Endothelial cell of umbilical vein (primary cell): ENCODE measurements at regions not wholly inside any gene's neighbourhood (a gene's known extent, or its start where the extent isn't known, plus 50 kb on each side); places are given as distances from the start of the nearest gene placed in this dataset.
"Not testable (repeated sequence)": the region's sequence is repeated elsewhere in the genome, so short reads cannot be mapped to it uniquely, and the experiment has no call there.

ENCODE experiments used
- BruUV-seq: library from RNA; stranded (reverse); fragments of 400-500 nt; replicated peaks from 2 replicates; lab custom pipeline; 2021; lab: Mats Ljungman, UMichigan
- CTCF ChIA-PET: fragments of 300-600, 350-600 bp; sonication (Branson Sonifier 250); formaldehyde crosslinking; loops from one replicate; lab custom pipeline; 2021; ENCODE audit warnings: antibody characterized with exemption, inconsistent platforms; lab: Charles Lee
- POLR2A ChIA-PET: fragments of 300-600, 350-600 bp; sonication (Branson Sonifier 250); formaldehyde crosslinking; loops from one replicate; lab custom pipeline; 2021; ENCODE audit warnings: antibody characterized with exemption, inconsistent platforms; lab: Charles Lee
- DNase-seq: peaks from one replicate; pipeline ENCODE4 v3.0.0-alpha.2; 2011; ENCODE audit warnings: low read depth, low spot score
- FAIRE-seq: peaks from 2 replicates; lab custom pipeline; 2011; peaks lifted over from hg19 to GRCh38; lab: Jason Lieb, UNC
- H2AFZ ChIP-seq: 2 replicates; pipeline ENCODE4 v1.6.0; 2012; ENCODE audit warnings: low read depth, low read length, control low read depth, inconsistent platforms
- H3K27ac ChIP-seq: 2 replicates; pipeline ENCODE4 v1.5.1; 2011; ENCODE audit warnings: low read depth, mild to moderate bottlenecking, control low read depth, low read length, moderate library complexity; ENCODE audit not compliant: insufficient read depth
- H3K27me3 ChIP-seq, 2 experiments: 2 replicates each; pipeline versions ENCODE4 v1.6.0 to v1.6.1; 2011; ENCODE audit warnings: low read length in 2 of 2, mixed read lengths in 1 of 2; ENCODE audit not compliant: control insufficient read depth in 2 of 2, insufficient read depth in 2 of 2
- H3K36me3 ChIP-seq, 2 experiments: 2 replicates in 1 of 2; 3 replicates in 1 of 2; pipeline ENCODE4 v1.5.1; 2011; ENCODE audit warnings: low read length in 2 of 2, mild to moderate bottlenecking in 1 of 2, moderate library complexity in 1 of 2; ENCODE audit not compliant: control insufficient read depth in 2 of 2, insufficient read depth in 2 of 2; ENCODE audit errors: extremely low read depth in 1 of 2
- H3K4me1 ChIP-seq: 3 replicates; pipeline ENCODE4 v1.5.1; 2011; ENCODE audit warnings: mild to moderate bottlenecking, low read length; ENCODE audit not compliant: control insufficient read depth, insufficient read depth; ENCODE audit errors: extremely low read depth
- H3K4me2 ChIP-seq: 2 replicates; pipeline ENCODE4 v1.6.1; 2011; ENCODE audit warnings: low read length, control low read depth, mixed read lengths; ENCODE audit not compliant: insufficient read depth
- H3K4me3 ChIP-seq, 3 experiments: fragments of 200-600 bp in 1 of 3; sonication (generic), shearing (Covaris generic) in 1 of 3; replicated peaks in 1 of 3; 2 replicates each; pipeline ENCODE4 v1.5.1; 2011 to 2016; ENCODE audit warnings: control low read depth in 3 of 3, low read length in 3 of 3, mild to moderate bottlenecking in 2 of 3, inconsistent platforms in 1 of 3, low read depth in 1 of 3, moderate library complexity in 1 of 3; ENCODE audit not compliant: insufficient read depth in 1 of 3
- H3K79me2 ChIP-seq: 2 replicates; pipeline ENCODE4 v1.6.0; 2012; ENCODE audit warnings: low read length, inconsistent platforms; ENCODE audit not compliant: control insufficient read depth, insufficient read depth
- H3K9ac ChIP-seq: replicated peaks from 2 replicates; pipeline ENCODE3; 2011; ENCODE audit warnings: low read length, control low read depth; ENCODE audit not compliant: insufficient read depth; ENCODE audit errors: extremely low read depth
- H3K9me1 ChIP-seq: replicated peaks from 3 replicates; pipeline ENCODE4 v1.6.0; 2011; ENCODE audit warnings: mild to moderate bottlenecking, low read length; ENCODE audit not compliant: control insufficient read depth, insufficient read depth; ENCODE audit errors: extremely low read depth
- H3K9me3 ChIP-seq: replicated peaks from 2 replicates; pipeline ENCODE4 v1.5.1; 2012; ENCODE audit warnings: low read length, inconsistent platforms; ENCODE audit not compliant: control insufficient read depth, insufficient read depth
- H4K20me1 ChIP-seq: replicated peaks from 2 replicates; pipeline ENCODE3; 2011; ENCODE audit warnings: mild to moderate bottlenecking, low read length; ENCODE audit not compliant: control insufficient read depth, insufficient read depth; ENCODE audit errors: extremely low read depth
- EZH2 ChIP-seq: IDR thresholded peaks from 2 replicates; pipeline ENCODE4 v1.6.1; 2012; ENCODE audit warnings: borderline replicate concordance, low read depth, mild to moderate bottlenecking, moderate library complexity, low read length, inconsistent platforms; ENCODE audit not compliant: severe bottlenecking
- FOS ChIP-seq: IDR thresholded peaks from 2 replicates; pipeline ENCODE4 v1.6.1; 2011; ENCODE audit warnings: mild to moderate bottlenecking, low read length, moderate library complexity, borderline replicate concordance; ENCODE audit not compliant: insufficient read depth
- GATA2 ChIP-seq: IDR thresholded peaks from 2 replicates; pipeline ENCODE4 v1.7.0; 2011; ENCODE audit warnings: low read depth, mild to moderate bottlenecking, moderate library complexity, mixed read lengths, low read length; ENCODE audit not compliant: insufficient read length, insufficient read depth
- JUN ChIP-seq: IDR thresholded peaks from 2 replicates; pipeline ENCODE4 v1.6.1; 2011; ENCODE audit warnings: borderline replicate concordance, low read depth; ENCODE audit not compliant: insufficient read length, insufficient read depth
- MYC ChIP-seq: IDR thresholded peaks from one replicate; pipeline ENCODE4 v1.6.1; 2011; ENCODE audit warnings: mild to moderate bottlenecking, low read depth, low read length
- POLR2A ChIP-seq: IDR thresholded peaks from 2 replicates; pipeline ENCODE4 v1.6.1; 2012; ENCODE audit warnings: low read depth, mild to moderate bottlenecking, control low read depth, low read length
- POLR2AphosphoS5 ChIP-seq: IDR thresholded peaks from 2 replicates; pipeline ENCODE4 v1.6.1; 2012; ENCODE audit warnings: low read depth, mild to moderate bottlenecking, control low read depth, low read length, moderate library complexity; ENCODE audit not compliant: insufficient read depth
- dilution Hi-C: fragments of 300-500 bp; cut with MboI; formaldehyde crosslinking; loops from one replicate; pipeline ENCODE4 v1.15.0; 2019; ENCODE audit warnings: low sequenced_read_pairs; ENCODE audit not compliant: extremely low pct_ligation_motif_present
- intact Hi-C: fragments of 100-400 bp; cut with micrococcal nuclease; formaldehyde crosslinking; loops from one replicate; pipeline ENCODE4 v1.10.0; 2022
- TF ChIP-seq, protein P1 (sequence below), 2 donors: IDR thresholded peaks; 1 replicate in 1 of 2; 2 replicates in 1 of 2; pipeline ENCODE4 v1.5.1; 2011; ENCODE audit warnings: low read length in 2 of 2, mild to moderate bottlenecking in 2 of 2, moderate library complexity in 2 of 2, control low read depth in 1 of 2, inconsistent platforms in 1 of 2, low read depth in 1 of 2; ENCODE audit not compliant: insufficient read depth in 1 of 2; ENCODE audit errors: extremely low read depth in 1 of 2
- TF ChIP-seq, protein P2 (sequence below): IDR thresholded peaks from 2 replicates; pipeline ENCODE4 v1.6.1; 2011; ENCODE audit not compliant: insufficient read depth, insufficient read length

- TF ChIP-seq, protein P1, sequence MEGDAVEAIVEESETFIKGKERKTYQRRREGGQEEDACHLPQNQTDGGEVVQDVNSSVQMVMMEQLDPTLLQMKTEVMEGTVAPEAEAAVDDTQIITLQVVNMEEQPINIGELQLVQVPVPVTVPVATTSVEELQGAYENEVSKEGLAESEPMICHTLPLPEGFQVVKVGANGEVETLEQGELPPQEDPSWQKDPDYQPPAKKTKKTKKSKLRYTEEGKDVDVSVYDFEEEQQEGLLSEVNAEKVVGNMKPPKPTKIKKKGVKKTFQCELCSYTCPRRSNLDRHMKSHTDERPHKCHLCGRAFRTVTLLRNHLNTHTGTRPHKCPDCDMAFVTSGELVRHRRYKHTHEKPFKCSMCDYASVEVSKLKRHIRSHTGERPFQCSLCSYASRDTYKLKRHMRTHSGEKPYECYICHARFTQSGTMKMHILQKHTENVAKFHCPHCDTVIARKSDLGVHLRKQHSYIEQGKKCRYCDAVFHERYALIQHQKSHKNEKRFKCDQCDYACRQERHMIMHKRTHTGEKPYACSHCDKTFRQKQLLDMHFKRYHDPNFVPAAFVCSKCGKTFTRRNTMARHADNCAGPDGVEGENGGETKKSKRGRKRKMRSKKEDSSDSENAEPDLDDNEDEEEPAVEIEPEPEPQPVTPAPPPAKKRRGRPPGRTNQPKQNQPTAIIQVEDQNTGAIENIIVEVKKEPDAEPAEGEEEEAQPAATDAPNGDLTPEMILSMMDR (IDR thresholded peaks at IDR 0.05; ENCODE audit: extremely low read depth in 1 of 2, insufficient read depth in 1 of 2, low read depth in 1 of 2, low read length in 2 of 2) = no peak
- TF ChIP-seq GATA2 = no peak
- TF ChIP-seq MYC = no peak
- TF ChIP-seq FOS = no peak
- TF ChIP-seq JUN = no peak
- no peak for TF ChIP-seq POLR2A
- no peak for TF ChIP-seq EZH2
- TF ChIP-seq POLR2AphosphoS5 = no peak
- TF ChIP-seq, protein P2, sequence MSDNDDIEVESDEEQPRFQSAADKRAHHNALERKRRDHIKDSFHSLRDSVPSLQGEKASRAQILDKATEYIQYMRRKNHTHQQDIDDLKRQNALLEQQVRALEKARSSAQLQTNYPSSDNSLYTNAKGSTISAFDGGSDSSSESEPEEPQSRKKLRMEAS = no peak
- Histone ChIP-seq H2AFZ (no peak overlapping the region), H3K9ac (no peak overlapping the region), H3K27ac (no peak overlapping the region), H3K36me3 (no peaks in the 10 kb centered on the region), H3K27me3 (peaks cover 0 to 2% of the 10 kb centered on the region in 2 experiments), H3K4me3 (no peak overlapping the region), H3K4me1 (no peaks in the 10 kb centered on the region), H3K9me1 (no peaks in the 10 kb centered on the region), H3K4me2 (no peak overlapping the region), H4K20me1 (no peaks in the 10 kb centered on the region), H3K79me2 (no peaks in the 10 kb centered on the region), H3K9me3 (no peaks in the 10 kb centered on the region)
- CTCF ChIA-PET = no interaction called here
- dilution Hi-C loops (no loop called here), intact Hi-C loops (no loop called here)
- FAIRE-seq = no peak
- POLR2A ChIA-PET = no interaction called here
- no peak for DNase-seq
- BruUV-seq = no TSS peak
Measured at GRCh38 chr2:231869704-231870103, 56.5 kb downstream of the NPPC start.

DNA sequence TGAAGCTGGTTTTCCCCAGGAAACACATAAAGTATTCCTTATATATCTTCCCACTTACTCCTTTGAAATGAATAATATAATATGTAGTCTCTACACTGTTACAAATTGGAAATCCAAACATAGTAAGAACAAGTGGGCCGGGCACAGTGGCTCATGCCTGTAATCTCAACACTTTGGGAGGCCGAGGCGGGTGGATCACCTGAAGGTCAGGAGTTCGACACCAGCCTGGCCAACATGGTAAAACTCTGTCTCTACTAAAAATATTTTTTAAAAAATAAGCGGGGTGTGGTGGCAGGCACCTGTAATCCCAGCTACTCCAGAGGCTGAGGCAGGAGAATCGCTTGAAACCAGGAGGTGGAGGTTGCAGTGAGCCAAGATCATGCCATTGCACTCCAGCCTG is 57.2 kb downstream of the NPPC start:
- dilution Hi-C loops, H3K79me2 ChIP-seq, H2AFZ ChIP-seq, H4K20me1 ChIP-seq, H3K27me3 ChIP-seq, H3K27ac ChIP-seq, H3K9me3 ChIP-seq, intact Hi-C loops, H3K4me2 ChIP-seq, POLR2A ChIA-PET, H3K4me1 ChIP-seq, DNase-seq, H3K4me3 ChIP-seq, H3K36me3 ChIP-seq, BruUV-seq, H3K9me1 ChIP-seq, H3K9ac ChIP-seq, CTCF ChIA-PET, FAIRE-seq: not testable (repeated sequence)
